PC-3 (cell line): ENCODE measurements at regions not wholly inside any gene's neighbourhood (a gene's known extent, or its start where the extent isn't known, plus 50 kb on each side); places are given as distances from the start of the nearest gene placed in this dataset.

Source experiments
- CTCF ChIP-seq: fragments of 300-600 bp; sonication (generic); conservative IDR thresholded peaks from 2 replicates; pipeline ENCODE4 v1.5.1; 2017; ENCODE audit warnings: antibody characterized with exemption, low read depth, mild to moderate bottlenecking, low read length
- EZH2 ChIP-seq: fragments of 300-600 bp; sonication (generic); IDR thresholded peaks from one replicate; pipeline ENCODE4 v1.6.1; 2017; ENCODE audit warnings: antibody characterized with exemption, mild to moderate bottlenecking, low read length; ENCODE audit not compliant: unreplicated experiment
- EZH2phosphoT487 ChIP-seq: fragments of 300-600 bp; sonication (generic); IDR thresholded peaks from 2 replicates; pipeline ENCODE4 v1.6.1; 2018; ENCODE audit warnings: mild to moderate bottlenecking, antibody characterized with exemption, low read length, borderline replicate concordance

DNA sequence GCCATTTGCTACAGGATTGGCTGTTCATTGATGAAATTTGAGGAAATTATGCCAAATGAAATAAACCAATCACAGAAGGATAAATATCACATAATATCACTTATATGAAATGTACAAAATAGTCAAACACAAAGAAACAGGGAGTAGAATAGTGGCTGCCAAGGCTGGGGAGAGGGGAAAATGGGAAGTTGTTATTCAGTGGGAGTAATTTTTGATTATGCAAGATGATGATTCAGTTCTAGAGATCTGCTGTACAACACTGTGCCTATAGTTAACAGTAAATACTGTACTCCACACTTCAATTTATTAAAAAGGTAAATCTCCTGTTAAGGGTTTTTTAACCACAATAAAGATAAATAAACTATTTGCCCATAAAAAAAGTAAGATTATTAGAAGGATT is 101.1 kb downstream of the TMA16 start:
- TF ChIP-seq CTCF (no peak), EZH2 (no peak), EZH2phosphoT487 (no peak)
